Activated naive CD4-positive, alpha-beta T cell treated with anti-CD3 and anti-CD28 coated beads for 36 hours (primary cell): ENCODE measurements at regions not wholly inside any gene's neighbourhood (a gene's known extent, or its start where the extent isn't known, plus 50 kb on each side); places are given as distances from the start of the nearest gene placed in this dataset.
A peak's percentile ranks its signal among the peaks of the same experiment; 100 is the strongest.

ENCODE experiments used
- CTCF ChIA-PET: fragments of 350-600 bp; sonication (Branson Sonifier 250); formaldehyde crosslinking; loops from one replicate; lab custom pipeline; 2021; ENCODE audit warnings: antibody characterized with exemption; lab: Charles Lee
- DNase-seq: peaks from one replicate; pipeline ENCODE4 v3.0.0-alpha.2; 2020
- H3K27ac Mint-ChIP-seq: one replicate; pipeline ENCODE4 v1.8.0; 2021; ENCODE audit warnings: mild to moderate bottlenecking, mixed read lengths
- H3K27me3 Mint-ChIP-seq: one replicate; pipeline ENCODE4 v1.8.0; 2021; ENCODE audit warnings: low read depth, mixed read lengths
- H3K36me3 Mint-ChIP-seq: one replicate; pipeline ENCODE4 v1.8.0; 2021; ENCODE audit warnings: low read depth, mixed read lengths
- H3K4me1 Mint-ChIP-seq: one replicate; pipeline ENCODE4 v1.8.0; 2021; ENCODE audit warnings: low read depth, mixed read lengths
- H3K4me3 Mint-ChIP-seq: one replicate; pipeline ENCODE4 v1.8.0; 2021; ENCODE audit warnings: mild to moderate bottlenecking, moderate library complexity, mixed read lengths
- H3K9me3 Mint-ChIP-seq: one replicate; pipeline ENCODE4 v1.8.0; 2021; ENCODE audit warnings: mixed read lengths
- intact Hi-C: fragments of 100-400 bp; cut with micrococcal nuclease; formaldehyde crosslinking; loops from one replicate; pipeline ENCODE4 v1.15.1; 2023

GRCh38 chr10:62637249-62638061, 167.1 kb upstream of the ADO start:
- Mint-ChIP-seq H3K4me1 (peaks cover 14% of the 10 kb centered on the region), H3K36me3 (no peaks in the 10 kb centered on the region), H3K27ac (no peak overlapping the region), H3K4me3 (no peak overlapping the region), H3K9me3 (no peaks in the 10 kb centered on the region), H3K27me3 (no peaks in the 10 kb centered on the region)
- intact Hi-C loops: loop anchor here (1.0 to 10.0 kb wide), 17 partner anchors 27 to 1070 kb away; partner anchors contain the start of genes ADO, ARID5B, EGR2 and NRBF2
- DNase-seq: peak; percentile 81
- CTCF ChIA-PET: interaction anchor here (1.0 to 3.6 kb wide), 8 partner anchors 10 to 180 kb away, joined by 3 to 26 read pairs (median 5); partner anchors contain the start of gene EGR2

GRCh38 chr10:62638062-62638477, 166.4 kb upstream of the ADO start:
- Mint-ChIP-seq H3K27me3 (no peaks in the 10 kb centered on the region), H3K27ac (peak overlapping the region; percentile 41), H3K9me3 (no peaks in the 10 kb centered on the region), H3K36me3 (no peaks in the 10 kb centered on the region), H3K4me1 (peaks cover 13% of the 10 kb centered on the region), H3K4me3 (no peak overlapping the region)
- DNase-seq: peak; percentile 39
- CTCF ChIA-PET: interaction anchor here (0.6 to 3.6 kb wide), 8 partner anchors 10 to 179 kb away, joined by 3 to 26 read pairs (median 5); partner anchors contain the start of gene EGR2
- intact Hi-C loops: loop anchor here (5.0 to 10.0 kb wide), 4 partner anchors 344 to 627 kb away; partner anchors contain the start of gene RTKN2

- H3K4me1 Mint-ChIP-seq: peaks cover 24% of the 10 kb centered on the region
- DNase-seq: no peak
- H3K27me3 Mint-ChIP-seq: no peaks in the 10 kb centered on the region
- H3K9me3 Mint-ChIP-seq: no peaks in the 10 kb centered on the region
- no peaks in the 10 kb centered on the region for H3K36me3 Mint-ChIP-seq
- H3K27ac Mint-ChIP-seq: no peak overlapping the region
- intact Hi-C loops: loop anchor here (5.0 to 10.0 kb wide), 4 partner anchors 343 to 626 kb away; partner anchors contain the start of gene RTKN2
- CTCF ChIA-PET: interaction anchor here (0.8 to 3.6 kb wide), 5 partner anchors 28 to 178 kb away, joined by 3 to 26 read pairs (median 5); partner anchors contain the start of gene EGR2
- H3K4me3 Mint-ChIP-seq: no peak overlapping the region
Measured at GRCh38 chr10:62639144-62639543, 165.4 kb upstream of the ADO start.

GRCh38 chr10:62640411-62640810, 164.1 kb upstream of the ADO start:
- DNase-seq: no peak
- Mint-ChIP-seq H3K9me3 (no peaks in the 10 kb centered on the region), H3K27ac (no peak overlapping the region), H3K4me1 (peaks cover 20% of the 10 kb centered on the region), H3K4me3 (no peak overlapping the region), H3K36me3 (no peaks in the 10 kb centered on the region), H3K27me3 (no peaks in the 10 kb centered on the region)
- intact Hi-C loops: no loop called here
- CTCF ChIA-PET: interaction anchor here (0.6 to 3.6 kb wide), 5 partner anchors 38 to 177 kb away, joined by 3 to 26 read pairs (median 5); partner anchors contain the start of gene EGR2

GRCh38 chr10:62643606-62644587, 160.6 kb upstream of the ADO start:
- DNase-seq: no peak
- Mint-ChIP-seq H3K36me3 (no peaks in the 10 kb centered on the region), H3K4me3 (no peak overlapping the region), H3K9me3 (no peaks in the 10 kb centered on the region), H3K27me3 (no peaks in the 10 kb centered on the region), H3K4me1 (peaks cover 27% of the 10 kb centered on the region), H3K27ac (no peak overlapping the region)
- CTCF ChIA-PET: interaction anchor here (0.6 to 0.7 kb wide), 3 partner anchors 34 to 110 kb away, joined by 3 to 4 read pairs (median 4); no protein-coding TSS in a partner anchor
- intact Hi-C loops: no loop called here

GRCh38 chr10:62647375-62648092, 157.0 kb upstream of the ADO start:
- CTCF ChIA-PET: interaction anchor here (0.7 to 1.2 kb wide), 5 partner anchors 10 to 132 kb away, joined by 3 read pairs; no protein-coding TSS in a partner anchor
- no peak overlapping the region for H3K27ac Mint-ChIP-seq
- peaks cover 24% of the 10 kb centered on the region for H3K4me1 Mint-ChIP-seq
- no peak for DNase-seq
- intact Hi-C loops: no loop called here
- H3K36me3 Mint-ChIP-seq: no peaks in the 10 kb centered on the region
- H3K4me3 Mint-ChIP-seq: no peak overlapping the region
- H3K27me3 Mint-ChIP-seq: no peaks in the 10 kb centered on the region
- no peaks in the 10 kb centered on the region for H3K9me3 Mint-ChIP-seq

GRCh38 chr10:62648921-62649320, 155.6 kb upstream of the ADO start:
- intact Hi-C loops: no loop called here
- CTCF ChIA-PET: interaction anchor here (0.7 kb wide), 1 partner anchor 399 kb away, joined by 3 read pairs; no protein-coding TSS in a partner anchor
- Mint-ChIP-seq H3K4me1 (peaks cover 15% of the 10 kb centered on the region), H3K27ac (no peak overlapping the region), H3K9me3 (no peaks in the 10 kb centered on the region), H3K27me3 (no peaks in the 10 kb centered on the region), H3K36me3 (no peaks in the 10 kb centered on the region), H3K4me3 (no peak overlapping the region)
- DNase-seq: no peak

- CTCF ChIA-PET: no interaction called here
- intact Hi-C loops: no loop called here
- no peak for DNase-seq
- no peaks in the 10 kb centered on the region for H3K27me3 Mint-ChIP-seq
- H3K36me3 Mint-ChIP-seq: no peaks in the 10 kb centered on the region
- no peaks in the 10 kb centered on the region for H3K9me3 Mint-ChIP-seq
- no peak overlapping the region for H3K27ac Mint-ChIP-seq
- no peak overlapping the region for H3K4me3 Mint-ChIP-seq
- peaks cover 10% of the 10 kb centered on the region for H3K4me1 Mint-ChIP-seq
Measured at GRCh38 chr10:62650411-62650810, 154.1 kb upstream of the ADO start.

- no peaks in the 10 kb centered on the region for H3K27me3 Mint-ChIP-seq
- no peak for DNase-seq
- no peaks in the 10 kb centered on the region for H3K9me3 Mint-ChIP-seq
- H3K27ac Mint-ChIP-seq: no peak overlapping the region
- H3K4me3 Mint-ChIP-seq: no peak overlapping the region
- intact Hi-C loops: no loop called here
- H3K4me1 Mint-ChIP-seq: peaks cover 10% of the 10 kb centered on the region
- CTCF ChIA-PET: no interaction called here
- no peaks in the 10 kb centered on the region for H3K36me3 Mint-ChIP-seq
Measured at GRCh38 chr10:62651341-62651740, 153.2 kb upstream of the ADO start.

GRCh38 chr10:62652114-62652513, 152.4 kb upstream of the ADO start:
- H3K36me3 Mint-ChIP-seq: no peaks in the 10 kb centered on the region
- no peak overlapping the region for H3K4me3 Mint-ChIP-seq
- intact Hi-C loops: no loop called here
- CTCF ChIA-PET: no interaction called here
- no peak overlapping the region for H3K27ac Mint-ChIP-seq
- H3K9me3 Mint-ChIP-seq: no peaks in the 10 kb centered on the region
- H3K4me1 Mint-ChIP-seq: peaks cover 9% of the 10 kb centered on the region
- no peaks in the 10 kb centered on the region for H3K27me3 Mint-ChIP-seq
- no peak for DNase-seq

- intact Hi-C loops: no loop called here
- H3K27me3 Mint-ChIP-seq: no peaks in the 10 kb centered on the region
Measured at GRCh38 chr10:62652564-62652963, 152.0 kb upstream of the ADO start.

More at GRCh38 chr10:62652564-62652963, 152.0 kb upstream of the ADO start:
- no peaks in the 10 kb centered on the region for H3K36me3 Mint-ChIP-seq
- peaks cover 5% of the 10 kb centered on the region for H3K4me1 Mint-ChIP-seq
- DNase-seq: no peak
- CTCF ChIA-PET: no interaction called here
- no peak overlapping the region for H3K27ac Mint-ChIP-seq
- H3K9me3 Mint-ChIP-seq: no peaks in the 10 kb centered on the region
- H3K4me3 Mint-ChIP-seq: no peak overlapping the region
